ENCODE measurements at regions not wholly inside any gene's neighbourhood (a gene's known extent, or its start where the extent isn't known, plus 50 kb on each side); places are given as distances from the start of the nearest gene placed in this dataset.
A peak's percentile ranks its signal among the peaks of the same experiment; 100 is the strongest.
"Not testable (repeated sequence)": the region's sequence is repeated elsewhere in the genome, so short reads cannot be mapped to it uniquely, and the experiment has no call there.

DNA sequence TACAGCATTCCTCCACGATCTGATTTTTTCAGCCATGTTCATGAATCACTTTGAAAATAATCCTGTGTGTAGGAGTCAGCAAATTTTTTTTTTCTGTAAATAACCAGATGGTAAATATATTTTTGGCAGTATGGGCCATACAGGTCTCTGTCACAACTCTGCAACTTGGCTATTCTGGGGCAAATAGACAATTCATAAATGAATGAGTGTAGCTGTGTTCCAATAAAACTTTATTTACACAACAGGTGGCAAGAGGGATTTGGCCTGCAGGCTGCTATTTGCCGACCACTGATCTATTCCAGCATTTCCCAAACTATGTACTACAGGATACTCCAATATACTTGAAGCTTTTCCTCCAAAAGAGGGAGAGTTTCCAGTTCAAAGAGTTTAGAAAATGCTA is 78.7 kb upstream of the SVIL start:
- no peak for DNase-seq

DNA sequence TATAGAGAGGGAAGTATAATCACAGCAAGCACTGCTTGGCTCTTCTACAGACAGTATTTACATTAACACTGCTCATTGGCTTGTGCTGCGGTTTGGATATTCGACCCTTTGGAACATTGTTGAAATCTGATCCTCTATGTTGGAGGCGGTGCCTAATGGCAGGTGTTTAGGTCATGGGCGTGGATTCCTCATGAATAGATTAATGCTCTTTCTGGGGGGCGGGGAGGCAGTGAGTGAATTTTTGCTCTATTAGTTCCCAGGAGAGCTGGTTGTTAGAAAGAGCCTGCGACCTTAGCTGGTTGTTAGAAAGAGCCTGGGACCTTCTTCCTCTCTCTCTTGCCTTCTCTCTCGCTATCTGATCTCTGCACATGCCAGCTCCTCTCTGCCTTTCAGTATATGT is 77.3 kb upstream of the SVIL start:
- DNase-seq = peak; percentile 39

GRCh38 chr10:29710128-29710527 is 75.4 kb upstream of the SVIL start:
- DNase-seq = no peak

- DNase-seq = no peak
Observed at GRCh38 chr10:29709484-29710002, 74.8 kb upstream of the SVIL start.

DNA sequence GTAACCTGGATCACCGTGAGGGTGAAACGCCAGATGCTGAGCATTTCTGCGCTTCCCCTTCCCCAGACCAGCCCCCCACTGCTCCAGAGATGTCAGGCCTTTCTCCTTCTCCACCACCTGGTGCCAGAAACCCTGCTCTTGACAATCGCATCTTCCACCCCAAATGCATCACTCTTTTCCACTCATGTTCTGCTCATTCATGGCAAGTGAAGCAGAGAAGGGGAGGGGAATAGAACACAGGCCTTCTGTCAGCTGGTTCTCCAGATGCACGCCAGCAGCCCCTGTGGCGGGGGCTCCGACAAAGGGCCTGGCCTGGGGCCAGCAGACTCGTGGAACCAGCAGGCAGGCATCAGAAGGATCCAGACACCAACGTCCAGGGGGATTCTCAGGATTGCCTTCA is 68.5 kb upstream of the SVIL start:
- peak; percentile 64 for DNase-seq

- DNase-seq = no peak
Observed at GRCh38 chr10:29702273-29703164, 67.7 kb upstream of the SVIL start.

GRCh38 chr10:29701306-29701705 is 66.5 kb upstream of the SVIL start:
- no peak for DNase-seq

GRCh38 chr10:29699621-29700020 is 64.8 kb upstream of the SVIL start:
- no peak for DNase-seq

- peak; percentile 42 for DNase-seq
Observed at GRCh38 chr10:29698773-29699490, 64.2 kb upstream of the SVIL start.

- DNase-seq = not testable (repeated sequence)
Observed at GRCh38 chr10:29696581-29696980, 61.8 kb upstream of the SVIL start.

- no peak for DNase-seq
Observed at GRCh38 chr10:29694121-29694520, 59.4 kb upstream of the SVIL start.

GRCh38 chr10:29692121-29692539 is 57.4 kb upstream of the SVIL start:
- no peak for DNase-seq

DNA sequence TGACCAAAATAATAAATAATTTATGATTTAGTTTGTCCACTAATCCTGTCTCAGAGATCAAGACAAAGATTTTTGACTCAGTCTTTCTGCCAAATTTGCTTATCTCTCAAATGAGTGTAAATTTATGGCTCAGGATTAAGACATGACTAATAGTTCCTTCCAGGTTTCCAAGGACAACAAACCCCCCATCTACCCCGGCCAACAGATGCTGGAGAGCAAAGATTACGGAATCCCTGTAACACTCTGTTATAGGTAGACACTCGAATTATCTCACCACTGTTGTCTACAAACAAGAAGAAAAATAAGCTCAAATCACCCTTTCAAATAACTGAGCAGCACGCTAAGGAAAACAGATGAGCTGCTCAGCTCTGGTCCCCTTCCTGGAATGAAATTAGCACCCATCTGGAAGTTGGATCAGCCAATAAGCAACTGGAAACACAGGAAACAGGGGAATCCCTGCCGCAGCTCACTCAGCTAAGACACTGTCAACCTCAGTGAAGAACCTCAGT is 56.8 kb upstream of the SVIL start:
- peak; percentile 58 for DNase-seq

- DNase-seq = no peak
Observed at GRCh38 chr10:29689001-29689400, 54.2 kb upstream of the SVIL start.

DNA sequence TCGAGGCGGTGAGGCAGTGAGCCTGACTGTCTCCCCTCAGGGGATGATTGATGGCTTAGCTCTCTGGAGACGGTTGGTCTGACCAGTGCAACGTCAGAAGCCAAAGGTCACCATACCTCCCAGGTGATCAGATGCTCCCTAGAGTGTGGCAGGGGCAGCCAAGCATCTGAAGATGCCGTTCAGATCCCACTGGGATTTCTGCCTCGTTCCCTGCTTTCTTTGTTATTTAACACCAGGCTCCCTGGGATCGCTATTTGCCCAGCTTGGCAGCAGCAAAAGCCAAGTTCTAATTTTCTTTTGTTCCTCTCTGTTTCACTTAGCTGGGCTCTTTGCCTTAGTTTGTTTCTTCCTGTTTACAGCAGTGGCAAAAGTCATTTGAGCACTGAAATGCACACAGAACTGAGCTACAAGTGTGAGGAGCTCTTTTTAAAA is 53.5 kb upstream of the SVIL start:
- DNase-seq = no peak

GRCh38 chr10:29687421-29688164 is 52.8 kb upstream of the SVIL start:
- DNase-seq = no peak

GRCh38 chr10:29685506-29685905 is 50.7 kb upstream of the SVIL start:
- DNase-seq = no peak

All from femur (tissue), 1 donor.